Activated CD4-positive, CD25-positive, alpha-beta regulatory T cell treated with anti-CD3 and anti-CD28 coated beads, Interleukin-2, amount 50 U/mL, for 16 hours (primary cell): ENCODE measurements at regions not wholly inside any gene's neighbourhood (a gene's known extent, or its start where the extent isn't known, plus 50 kb on each side); places are given as distances from the start of the nearest gene placed in this dataset.

Source experiments
- DNase-seq: peaks from one replicate; pipeline ENCODE4 v3.0.0-alpha.2; 2020; ENCODE audit warnings: low read depth, low spot score

DNA sequence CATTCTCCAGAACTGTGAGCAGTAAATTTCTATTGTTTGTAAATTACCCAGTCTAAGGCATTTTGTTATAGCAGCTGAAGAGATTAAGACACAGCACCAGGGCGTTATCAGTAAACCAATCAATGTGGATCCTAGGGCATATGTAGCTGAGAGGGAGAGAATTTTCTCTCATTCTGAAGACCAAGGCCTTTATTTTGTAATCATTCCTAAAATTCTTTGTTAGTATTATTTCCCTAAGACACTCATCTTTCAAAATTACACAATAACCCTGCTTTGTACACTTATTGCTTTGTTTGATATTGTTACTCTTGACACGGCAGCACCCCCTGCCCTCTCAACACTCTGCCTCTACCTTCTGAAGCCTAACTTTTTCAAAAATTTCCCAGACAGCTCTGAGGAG lies 419.1 kb downstream of the SLC4A3 start:
- no peak for DNase-seq

DNA sequence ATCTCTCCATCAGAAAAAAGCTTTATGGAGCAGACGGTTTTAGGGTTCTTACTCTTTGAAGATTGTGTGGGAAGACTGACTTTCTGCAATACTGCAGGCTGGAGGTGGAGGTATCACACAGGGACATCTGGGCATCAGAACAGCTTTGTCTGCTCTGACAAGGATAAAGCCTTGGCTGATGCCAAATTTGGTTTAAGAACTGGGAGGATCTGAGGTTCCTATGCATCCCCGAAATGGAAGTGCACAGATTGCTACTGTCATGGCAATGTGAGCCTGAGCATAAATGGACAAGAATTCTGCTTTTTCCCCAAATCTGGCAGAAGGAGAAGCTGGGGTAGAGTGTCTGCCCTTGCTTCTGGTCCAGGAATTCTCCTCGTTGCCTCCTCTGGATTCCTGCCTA lies 424.3 kb downstream of the SLC4A3 start:
- no peak for DNase-seq

DNA sequence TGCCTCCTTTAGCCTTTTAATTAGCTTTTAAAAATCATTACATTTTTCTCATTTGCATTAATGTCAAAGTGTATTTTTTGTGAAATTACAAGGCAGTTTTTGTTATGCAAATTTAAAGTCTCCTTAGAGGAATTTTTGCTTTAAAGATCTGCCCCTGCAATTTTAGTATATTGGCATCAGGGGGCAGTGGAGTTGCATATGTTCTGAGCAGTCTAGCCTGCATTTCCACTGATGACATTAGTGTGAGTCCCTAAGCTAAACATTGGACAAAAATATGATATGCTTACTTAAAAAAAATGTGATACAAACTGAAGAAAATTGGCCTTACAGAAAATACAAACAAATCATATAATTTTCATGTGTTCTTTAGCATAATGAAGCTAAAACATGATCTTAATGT lies 426.5 kb downstream of the SLC4A3 start:
- DNase-seq, result no peak

DNA sequence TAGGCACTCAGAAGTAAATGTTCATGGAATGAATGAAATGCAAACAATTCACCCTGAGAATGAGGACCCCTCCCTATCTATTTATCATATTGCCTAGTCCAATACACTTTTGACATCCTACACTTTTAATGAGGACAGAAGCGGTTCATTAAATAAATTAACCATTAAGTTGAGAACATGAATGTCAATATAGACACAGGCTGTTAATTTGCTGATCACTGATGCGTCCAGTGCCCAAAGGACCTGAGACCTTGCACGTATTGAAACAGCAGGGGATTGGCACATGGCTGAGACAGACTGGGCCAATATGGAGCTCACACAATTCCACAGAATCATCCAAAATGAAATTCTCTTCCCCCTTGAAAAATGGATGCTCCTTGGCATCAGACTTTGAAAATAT lies 430.0 kb downstream of the SLC4A3 start:
- DNase-seq, result no peak

DNA sequence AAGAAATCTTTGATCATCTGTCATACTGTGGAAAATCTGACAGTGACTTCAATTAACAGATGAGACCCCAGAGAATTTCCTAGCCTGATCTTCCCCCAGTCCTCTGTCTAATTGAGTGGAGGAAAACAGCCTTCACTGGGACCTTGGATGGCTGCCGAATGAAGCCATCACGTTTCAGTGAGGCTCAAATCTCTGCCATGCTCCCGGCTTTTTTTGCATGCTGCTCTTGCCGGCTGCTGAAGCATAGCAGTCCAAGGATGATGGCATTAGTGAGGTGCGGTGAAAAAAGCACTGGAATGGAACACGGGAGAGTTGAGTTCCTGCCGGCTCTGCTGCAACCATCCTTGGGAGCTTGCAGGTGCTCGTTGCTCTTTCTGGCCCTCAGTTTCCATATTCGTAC lies 430.5 kb downstream of the SLC4A3 start:
- DNase-seq, result no peak

DNA sequence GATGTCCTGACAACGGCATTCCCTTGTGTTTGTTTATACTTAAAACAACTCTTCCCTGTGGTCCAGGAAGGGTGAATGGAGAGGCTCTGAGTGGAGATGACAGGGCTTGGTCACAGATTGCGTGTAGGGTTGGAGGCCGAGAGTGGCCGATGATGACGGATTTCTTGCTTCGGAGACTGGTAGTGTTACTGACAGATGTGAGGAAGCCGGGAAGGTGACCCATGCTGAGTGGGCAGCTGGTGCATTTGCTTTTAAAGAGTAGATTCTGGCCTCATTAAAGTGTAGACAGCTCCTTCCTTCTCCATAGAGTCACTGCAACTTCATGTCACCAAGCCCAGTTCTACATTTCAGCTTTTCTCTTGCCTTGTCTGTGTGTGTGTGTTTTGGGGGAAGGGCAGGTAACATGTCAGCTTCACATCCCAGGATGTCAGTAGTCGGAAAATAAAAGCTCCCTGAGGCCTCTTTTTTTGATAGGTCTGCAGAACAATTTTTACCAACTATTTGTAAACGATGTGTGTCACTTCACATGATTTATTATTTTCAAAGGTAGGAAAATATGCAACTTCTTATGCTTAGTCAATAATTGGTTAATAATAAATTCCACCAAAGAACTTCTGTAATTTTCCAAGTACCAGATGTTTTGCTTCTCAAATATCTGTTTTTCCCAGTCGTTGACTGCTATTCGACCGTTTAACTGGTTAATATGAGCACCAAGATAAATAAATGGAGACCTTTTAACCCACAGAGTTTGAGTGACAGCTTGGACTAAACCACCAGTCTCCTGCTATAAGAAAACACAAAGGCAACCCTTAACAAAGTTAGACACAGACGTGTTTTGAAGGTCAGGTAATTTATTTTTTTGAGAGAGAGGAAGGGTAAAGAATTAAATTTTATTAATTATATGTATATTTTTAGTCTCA lies 436.9 kb downstream of the SLC4A3 start:
- no peak for DNase-seq

DNA sequence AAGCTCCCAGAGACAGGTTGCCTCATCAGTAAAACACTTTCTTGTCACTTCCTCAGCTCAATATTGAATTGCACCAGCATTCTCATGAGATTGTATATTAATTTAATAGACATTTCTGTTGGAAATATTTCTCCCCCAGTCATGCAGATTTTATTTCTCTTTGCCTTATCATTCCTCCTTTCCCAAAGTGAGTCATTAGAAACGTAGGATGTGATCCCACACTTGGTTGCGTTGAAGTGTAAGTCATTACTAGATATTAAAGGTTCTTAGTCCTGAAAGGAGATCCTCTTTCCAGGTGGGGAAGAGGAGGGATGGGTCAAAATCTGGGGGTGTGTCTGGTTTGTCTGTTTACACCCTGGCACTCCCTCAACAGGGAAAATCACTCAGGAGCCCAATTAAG lies 438.2 kb downstream of the SLC4A3 start:
- no peak for DNase-seq

DNA sequence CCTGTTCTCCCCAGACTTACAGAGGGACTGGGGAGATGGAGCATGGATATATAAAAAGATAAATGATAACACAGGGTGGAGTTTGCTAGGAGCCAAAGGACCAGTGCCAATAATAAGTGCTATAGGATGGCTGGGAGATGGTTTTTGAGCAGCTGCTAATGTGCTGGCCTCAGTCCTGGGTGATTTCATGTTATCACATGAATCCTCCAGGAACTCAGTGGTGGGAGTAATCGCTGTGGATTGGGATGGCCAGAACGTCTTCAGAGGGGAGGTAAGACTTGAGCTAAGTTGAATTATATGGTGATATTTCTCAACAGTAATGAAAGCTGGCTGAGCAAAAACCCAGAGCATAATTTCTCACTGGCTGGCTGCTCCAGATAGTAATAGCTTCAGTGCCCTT lies 441.4 kb downstream of the SLC4A3 start:
- no peak for DNase-seq

DNA sequence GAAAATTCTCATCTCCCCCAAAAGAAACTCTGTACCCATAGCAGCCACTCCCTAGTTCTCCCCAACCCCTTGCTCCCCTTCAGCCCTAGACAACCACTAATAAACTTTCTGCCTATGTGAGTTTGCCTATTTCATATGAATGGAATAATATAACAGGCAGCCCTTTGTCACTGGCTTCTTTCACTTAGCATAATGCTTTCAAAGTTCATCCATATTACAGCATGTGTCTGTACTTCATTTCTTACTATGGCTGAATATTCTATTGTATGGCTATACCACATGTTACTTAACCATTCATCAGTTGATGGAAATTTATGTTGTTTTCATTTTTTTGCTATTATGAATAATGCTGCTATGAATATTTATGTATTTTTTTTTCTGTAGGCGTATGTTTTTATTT lies 442.9 kb downstream of the SLC4A3 start:
- no peak for DNase-seq

DNA sequence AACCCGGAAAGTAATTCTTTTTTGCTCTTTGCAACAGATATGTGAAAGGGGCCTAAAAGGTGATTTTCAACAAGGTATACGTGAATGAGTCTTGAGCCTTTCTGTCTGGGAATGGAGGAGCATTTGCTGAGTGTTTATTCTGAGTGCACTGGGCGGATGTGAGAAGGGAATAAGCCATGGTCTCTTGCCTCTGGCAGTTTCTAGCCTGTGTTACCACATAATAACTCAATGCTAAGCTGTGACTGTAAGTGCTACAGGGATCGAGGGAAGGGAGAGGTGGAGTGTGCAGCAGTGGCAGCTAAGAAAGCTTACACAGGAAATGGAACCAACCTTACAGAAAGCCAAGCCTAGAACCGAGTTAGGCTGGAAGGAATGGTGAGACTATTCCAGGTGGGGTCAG lies 444.3 kb downstream of the SLC4A3 start:
- DNase-seq, result no peak

DNA sequence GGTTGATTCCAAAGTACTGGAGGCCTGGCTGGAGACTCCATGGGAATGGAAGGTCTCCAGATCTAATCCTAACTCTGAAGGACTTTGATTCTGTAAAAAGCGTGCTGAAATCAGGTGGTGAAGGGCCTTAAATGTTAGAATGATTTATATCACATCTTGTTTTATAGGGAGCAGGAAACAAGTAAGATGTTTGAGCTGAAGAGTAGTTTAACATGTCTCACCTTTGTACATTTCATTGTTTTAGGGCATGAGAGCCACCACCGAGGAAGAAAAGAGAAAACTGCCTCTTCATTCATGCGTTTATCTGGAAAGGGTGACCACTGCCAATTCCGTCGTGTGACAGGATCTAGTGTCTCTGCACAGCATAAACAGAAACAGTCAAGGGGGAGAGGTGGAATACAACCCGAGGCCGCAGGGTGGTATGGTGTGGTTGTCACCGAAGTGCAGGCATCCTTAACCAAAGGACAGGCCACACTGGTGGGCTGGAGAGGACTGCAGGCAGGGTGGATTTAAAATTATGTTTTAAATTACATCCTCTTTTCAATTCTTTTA lies 445.3 kb downstream of the SLC4A3 start:
- DNase-seq, result no peak

DNA sequence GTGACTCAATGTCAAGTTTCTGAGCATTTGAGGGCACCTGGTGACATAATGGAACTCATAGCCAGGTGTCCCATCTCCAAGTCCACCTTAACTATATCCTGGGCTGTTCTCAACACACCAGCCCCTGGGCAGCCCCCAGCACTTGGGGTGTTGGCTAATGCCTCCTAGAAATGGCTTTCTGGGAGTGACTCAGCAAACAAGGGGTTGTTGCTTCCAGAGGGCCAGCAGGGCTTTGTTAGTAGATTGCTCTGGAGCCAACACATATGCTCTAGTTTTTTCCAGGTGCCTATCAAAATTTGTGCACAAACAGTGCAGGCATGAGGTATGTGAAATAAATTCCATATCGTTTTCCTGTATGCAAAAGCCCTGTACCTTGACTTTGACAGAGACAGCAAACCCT lies 448.4 kb downstream of the SLC4A3 start:
- no peak for DNase-seq

DNA sequence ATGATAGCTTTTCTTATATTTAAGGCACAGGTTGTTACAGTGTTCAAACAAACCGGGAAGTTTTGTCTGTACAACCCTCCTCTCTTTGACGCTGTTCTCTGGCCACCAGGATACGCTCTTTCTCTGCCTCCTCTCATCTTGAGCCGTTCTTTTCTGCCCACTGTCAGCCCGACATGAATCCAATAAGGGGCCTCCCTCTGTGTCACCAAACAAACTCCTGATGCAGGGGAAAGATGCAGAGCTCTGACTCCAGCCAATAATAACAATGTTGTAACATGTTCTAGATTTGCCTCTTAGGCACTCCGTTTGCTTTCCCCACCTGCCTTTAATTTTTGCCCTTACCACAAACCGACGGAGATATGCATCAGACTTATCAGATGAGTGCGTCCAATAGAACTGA lies 449.3 kb downstream of the SLC4A3 start:
- no peak for DNase-seq

DNA sequence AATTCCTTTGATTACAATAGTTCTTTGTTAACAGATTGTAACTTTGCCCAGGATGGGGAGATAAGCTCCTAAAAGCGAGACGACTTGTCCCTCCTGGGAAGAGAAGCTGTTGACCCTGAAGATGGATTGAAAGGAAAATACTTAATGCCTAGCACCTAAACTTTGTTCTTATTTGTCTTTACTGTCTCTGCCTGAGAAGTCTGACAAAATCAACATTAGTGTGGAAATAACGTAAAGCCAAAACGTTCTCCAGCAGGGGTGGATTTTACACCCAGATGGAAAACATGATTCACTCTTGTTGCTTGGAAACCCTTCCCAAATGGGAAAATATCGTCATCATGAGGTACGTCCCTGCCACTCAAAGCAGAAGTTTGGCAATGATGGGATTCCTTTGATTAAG lies 450.1 kb downstream of the SLC4A3 start:
- DNase-seq, result no peak

DNA sequence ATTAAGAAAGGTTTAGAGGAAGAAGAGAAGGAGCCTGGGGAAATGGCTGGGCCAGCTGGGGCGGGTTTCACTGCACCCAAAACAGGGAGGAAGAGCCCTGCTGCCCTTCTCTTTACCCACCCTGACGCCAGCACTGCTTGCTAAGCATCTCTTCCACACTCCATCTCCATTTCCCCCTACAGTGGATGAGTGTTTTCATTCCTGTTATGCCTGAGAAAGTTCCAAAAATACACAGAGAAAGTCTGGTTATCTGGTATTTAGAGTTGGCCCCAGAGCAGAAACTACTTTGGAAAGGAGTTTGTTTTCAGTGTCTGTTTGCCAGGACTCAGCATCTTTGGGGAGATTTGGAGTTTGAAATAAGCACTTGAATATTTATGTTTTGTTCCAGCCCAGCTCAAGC lies 451.0 kb downstream of the SLC4A3 start:
- DNase-seq, result no peak

DNA sequence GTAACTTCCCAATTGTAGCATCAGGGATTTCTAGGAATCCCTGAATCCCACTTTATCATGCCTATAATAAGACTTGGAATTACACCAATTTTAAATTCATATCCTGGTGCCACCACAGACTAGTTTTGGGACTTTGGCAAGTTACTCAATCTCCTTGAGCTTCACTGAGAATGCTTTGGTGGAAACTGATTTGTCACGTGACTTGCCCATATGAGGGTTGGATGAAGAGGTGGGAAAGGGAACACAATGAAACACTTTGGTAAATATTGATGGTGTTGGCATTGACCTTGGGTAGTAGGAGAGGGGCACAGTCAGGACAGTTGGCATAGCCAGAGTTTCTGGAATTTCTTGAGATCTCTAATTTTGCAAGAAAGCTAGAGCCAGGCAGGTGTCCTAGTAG lies 452.2 kb downstream of the SLC4A3 start:
- no peak for DNase-seq

DNA sequence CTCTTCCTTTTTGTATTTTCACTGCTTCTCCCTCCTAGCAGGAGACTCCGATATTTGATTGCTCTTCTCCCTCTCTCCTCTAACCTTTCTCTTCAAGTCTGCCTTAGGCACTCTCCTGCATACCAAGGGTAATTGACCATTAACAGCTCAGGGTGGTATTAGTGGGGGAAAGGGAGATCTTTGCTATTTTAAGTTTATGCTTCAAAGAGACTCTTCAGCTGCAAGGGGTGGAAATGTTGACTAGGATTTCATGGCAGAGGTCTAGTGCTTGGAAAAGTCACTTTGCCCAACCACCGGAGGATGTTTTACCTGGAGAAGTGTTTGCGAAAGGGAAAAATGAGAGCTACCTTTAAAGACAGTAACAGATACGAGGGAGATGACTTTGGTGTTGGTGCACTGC lies 453.7 kb downstream of the SLC4A3 start:
- DNase-seq, result no peak

DNA sequence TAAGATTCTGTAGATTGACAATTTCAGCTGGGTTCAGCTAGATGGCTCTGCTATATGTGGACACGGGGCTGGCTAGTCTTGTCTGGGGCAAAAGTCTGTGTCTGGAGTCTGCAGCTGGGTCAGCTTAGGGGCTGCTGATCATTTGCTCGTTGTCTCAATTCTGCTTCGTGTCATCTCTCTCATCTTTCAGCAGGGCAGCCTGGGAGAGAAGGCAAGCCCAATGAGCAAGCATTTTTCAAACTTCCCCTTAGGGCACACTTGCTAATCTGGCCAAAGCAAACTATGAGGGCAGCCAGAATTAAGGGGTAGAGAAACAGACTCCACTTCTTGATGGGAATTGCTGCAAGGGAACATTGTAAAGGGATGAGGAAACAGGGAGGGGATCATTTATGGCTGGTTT lies 462.6 kb downstream of the SLC4A3 start:
- DNase-seq, result no peak

DNA sequence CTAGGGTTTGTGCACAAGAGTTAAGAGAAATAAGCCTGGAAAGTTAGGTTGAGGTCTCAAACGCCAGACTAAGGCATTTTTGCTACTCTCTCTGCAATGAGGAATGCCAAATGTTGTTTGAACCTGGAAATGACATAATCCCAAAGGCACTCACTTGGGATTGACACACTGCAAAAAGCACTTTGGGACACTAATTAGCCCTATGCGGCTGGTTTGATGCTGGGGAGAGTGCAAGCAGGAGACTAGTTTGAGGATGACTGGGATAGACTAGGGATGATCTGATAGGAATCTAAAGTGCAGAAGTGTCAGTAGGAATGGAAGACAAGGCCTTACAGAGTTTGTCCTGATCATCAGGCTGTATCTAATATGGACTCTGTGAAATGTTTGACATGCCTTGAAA lies 469.0 kb downstream of the SLC4A3 start:
- DNase-seq, result no peak

DNA sequence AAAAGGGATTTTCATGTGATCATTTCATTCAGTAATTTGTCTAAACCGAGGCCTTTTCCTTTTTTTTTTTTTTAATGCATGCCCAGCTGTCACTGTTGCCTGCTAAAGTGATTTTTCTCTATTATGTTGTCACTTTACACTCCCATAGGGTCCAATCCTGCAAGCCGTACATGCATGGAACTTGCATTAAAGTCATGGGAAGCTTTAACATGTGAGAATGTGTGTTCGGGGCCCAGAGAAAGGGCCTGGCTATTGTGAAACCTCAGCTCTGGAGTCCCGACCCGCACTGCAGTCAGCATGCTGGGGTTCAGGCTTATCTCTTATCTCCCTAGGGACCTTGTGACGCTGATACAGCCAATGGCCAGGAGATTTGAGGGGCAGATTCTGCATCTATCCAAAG lies 474.6 kb downstream of the SLC4A3 start:
- DNase-seq, result no peak

DNA sequence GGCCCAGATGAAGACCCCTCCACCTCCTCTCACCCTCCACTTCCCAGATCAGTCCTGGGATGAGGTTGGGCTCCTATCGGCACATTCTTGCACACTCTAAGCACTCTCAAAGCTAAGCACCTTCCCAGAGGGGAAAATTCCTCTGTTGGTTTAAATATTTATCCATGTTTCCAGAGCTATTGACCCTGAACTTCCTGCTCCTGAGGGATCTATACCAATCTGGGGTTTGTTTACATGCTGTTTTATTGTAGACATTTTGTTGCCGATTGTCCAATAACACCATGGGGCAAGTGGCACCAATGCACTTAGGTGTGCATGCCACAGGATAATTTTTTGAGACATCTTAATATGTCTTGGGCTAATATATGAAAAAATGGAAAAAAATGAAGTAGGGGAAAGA lies 476.2 kb downstream of the SLC4A3 start:
- DNase-seq, result no peak

DNA sequence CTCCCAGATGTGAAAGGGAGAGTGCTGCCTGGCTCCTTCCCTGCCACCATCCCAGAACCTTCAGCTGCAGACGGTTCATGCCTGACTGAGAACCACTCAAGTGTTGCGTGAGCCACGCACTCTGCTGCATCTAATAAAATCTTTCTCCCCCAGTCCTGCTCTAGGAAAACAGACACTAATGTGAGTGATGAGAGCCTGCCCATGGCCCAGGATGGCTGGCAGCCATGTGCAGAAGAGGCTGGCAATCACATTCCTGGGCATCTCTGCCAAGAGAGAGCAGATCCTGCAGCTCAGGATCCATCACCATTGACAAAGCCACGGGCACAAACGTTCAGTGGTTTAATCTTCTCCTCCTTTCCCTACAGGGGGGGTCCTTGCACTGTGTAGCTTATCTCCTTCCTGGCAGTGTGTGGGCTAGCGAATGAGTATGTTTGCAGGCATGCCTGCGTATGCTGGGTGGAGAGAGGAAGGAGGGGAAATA lies 477.5 kb downstream of the SLC4A3 start:
- DNase-seq, result no peak

DNA sequence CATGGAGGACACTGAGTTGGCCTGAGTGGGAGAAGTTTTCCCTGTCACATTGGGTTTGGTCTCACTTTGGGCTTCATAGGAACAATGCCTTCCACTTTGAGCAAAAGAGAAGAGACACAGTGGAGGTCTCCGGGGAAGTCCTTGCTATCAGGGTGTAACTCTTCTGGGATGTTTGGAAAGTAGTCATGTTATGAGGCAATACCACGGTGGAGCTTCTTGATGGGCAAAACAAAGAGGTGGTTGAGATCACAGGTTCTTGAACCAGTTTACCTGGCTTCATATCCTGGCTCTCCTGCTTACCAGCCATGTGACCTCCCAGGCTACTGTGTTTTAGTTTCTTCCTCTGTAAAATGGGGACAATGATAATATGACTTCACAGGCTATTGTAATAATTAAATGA lies 478.6 kb downstream of the SLC4A3 start:
- DNase-seq, result no peak
